HG02973 (cell line): ENCODE measurements at regions not wholly inside any gene's neighbourhood (a gene's known extent, or its start where the extent isn't known, plus 50 kb on each side); places are given as distances from the start of the nearest gene placed in this dataset.
"Not testable (repeated sequence)": the region's sequence is repeated elsewhere in the genome, so short reads cannot be mapped to it uniquely, and the experiment has no call there.

Experiments
- ATAC-seq: cut with Tn5 transposase; IDR thresholded peaks from one replicate; pipeline ENCODE4 v1.9.1; 2021; ENCODE audit warnings: moderate library complexity; ENCODE audit not compliant: unreplicated experiment

DNA sequence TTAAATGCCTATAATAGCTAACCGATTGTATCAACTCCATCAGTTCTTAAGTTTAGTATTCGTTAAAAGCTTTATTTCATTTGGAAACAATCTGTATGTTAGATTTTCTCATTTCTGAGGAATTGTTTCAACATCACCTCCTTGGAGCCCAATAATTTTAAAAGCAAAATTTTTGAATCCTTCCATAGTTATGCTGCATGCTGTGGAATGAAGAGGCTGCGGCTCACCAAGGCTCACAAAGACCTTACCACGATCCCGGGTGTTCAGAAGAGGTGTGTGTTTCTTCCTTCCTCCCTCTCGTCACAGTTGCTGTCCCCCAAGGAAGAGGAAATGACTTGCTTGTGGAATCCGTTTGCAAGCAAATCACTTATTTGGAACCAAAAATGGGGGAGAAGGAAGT lies 143.8 kb downstream of the FGF1 start:
- no peak for ATAC-seq

DNA sequence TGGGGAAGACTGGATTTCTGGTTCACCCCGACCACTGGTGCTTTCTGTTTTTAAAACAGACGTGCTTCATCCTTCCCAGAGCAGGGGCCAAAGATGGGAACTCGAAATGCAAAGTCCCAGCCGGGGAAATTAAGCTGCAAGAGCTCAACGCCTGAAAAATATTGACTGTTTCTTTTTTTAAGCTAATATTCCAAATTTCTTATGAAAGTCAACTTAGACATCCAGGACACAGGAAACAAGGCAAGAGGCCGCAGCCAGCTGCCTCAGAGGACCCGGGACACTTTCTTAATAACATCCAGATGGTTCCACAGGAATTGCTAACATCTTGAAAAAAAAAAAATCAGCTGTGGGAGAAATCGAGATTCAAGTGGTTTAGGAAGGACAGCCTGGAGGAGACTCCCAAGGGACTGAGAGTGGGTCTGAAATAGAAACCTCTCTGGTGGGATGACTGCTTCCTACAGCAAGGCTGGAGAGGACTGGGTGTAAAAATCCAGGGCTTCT lies 144.9 kb downstream of the FGF1 start:
- ATAC-seq = no peak

DNA sequence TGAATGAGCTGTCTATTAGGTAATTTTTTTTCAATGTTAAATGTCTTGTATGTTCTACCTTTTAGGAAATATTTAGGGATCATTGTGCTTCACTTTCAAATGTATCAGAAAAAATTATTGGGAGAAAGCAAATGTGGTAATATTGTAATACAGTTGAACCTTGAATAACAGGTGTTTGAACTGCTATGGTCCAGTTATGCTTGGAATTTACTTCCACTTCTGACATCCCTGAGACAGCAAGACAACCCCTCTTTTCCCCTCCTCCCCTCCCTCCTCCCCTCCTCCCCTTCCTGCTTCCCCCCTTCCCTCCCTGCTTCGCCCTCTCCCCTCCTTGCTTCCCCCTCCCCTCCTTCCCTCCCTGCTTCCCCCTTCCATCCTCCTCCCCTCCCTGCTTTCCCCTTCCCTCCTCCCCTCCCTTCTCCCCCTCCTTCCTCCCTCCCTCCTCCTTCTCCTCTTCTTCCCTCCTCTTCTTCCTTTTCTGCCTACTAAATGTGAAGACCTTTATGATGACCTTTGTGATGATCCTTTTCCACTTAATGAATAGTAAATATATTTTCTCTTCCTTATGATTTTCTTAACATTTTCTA lies 146.6 kb downstream of the FGF1 start:
- no peak for ATAC-seq

DNA sequence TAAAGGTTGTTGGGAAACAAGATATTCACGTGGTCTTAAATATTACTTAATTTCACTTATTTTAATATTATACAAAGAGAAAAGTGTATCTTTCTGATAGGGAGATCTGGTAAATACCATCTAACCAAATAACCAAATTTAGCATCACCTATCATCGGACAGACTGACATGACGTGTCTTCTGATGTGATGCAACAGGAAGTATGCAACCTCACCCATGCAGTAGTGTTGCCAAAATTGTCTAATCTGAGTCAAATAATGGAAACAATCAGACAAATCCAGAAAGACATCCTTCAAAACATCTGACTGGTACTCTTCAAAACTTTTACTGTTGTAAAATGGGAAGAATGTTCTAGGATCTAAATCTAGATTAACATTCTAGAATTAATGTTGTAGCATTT lies 148.0 kb downstream of the FGF1 start:
- no peak for ATAC-seq

DNA sequence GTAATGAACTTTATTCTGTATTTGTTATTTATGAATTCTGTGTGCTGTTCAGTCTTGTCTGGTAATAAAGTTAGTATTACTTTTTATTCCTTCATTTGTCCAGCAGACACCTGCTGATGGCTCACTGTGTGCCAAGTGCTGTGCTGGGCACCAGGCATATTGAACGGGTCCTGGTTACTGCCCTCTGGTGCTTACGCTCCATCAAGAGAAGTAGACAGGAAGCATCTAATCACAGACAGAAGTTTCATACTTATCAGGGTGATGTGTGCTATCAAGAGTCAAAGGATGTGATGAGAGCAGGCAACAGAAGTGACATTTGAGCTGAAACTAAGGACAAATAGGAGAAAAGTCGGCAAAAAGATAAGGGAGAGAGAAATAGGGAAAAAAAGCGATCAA lies 153.1 kb downstream of the FGF1 start:
- no peak for ATAC-seq

DNA sequence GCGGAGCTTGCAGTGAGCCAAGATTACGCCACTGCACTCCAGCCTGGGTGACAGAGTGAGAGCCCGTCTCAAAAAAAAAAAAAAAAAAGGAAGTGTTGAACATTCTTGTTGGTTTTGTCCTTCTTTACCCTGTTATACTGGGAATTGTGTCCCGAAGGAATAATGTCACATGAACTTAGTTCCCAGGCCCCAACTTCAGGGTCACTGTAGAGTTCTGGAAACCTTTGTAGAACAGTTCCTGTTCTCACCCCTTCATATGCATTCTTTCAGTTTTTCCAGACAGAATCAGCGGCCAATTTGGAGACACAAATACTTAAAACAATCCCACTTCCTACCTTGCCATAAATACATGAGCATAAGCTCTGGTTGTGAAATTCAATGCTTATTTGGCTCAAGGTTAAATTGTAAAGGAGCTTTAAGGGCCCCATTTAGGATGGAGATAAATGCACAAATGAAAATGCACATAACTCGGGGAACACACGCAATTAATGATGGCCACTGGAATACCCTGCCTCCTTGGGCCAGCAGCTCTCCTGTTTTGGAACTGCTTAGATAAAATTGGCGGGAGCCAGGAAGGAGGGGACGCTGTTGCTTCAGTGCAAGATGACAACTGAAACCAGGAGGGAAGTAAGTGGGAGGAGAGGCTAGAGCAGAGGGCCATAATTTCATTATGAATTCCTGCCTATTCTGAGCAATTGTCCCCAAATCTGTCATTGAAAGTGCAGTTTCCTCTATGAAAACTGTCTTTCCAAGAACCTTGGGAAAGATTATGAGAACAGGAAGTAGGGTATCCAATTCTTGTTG lies 153.7 kb downstream of the FGF1 start:
- no peak for ATAC-seq

DNA sequence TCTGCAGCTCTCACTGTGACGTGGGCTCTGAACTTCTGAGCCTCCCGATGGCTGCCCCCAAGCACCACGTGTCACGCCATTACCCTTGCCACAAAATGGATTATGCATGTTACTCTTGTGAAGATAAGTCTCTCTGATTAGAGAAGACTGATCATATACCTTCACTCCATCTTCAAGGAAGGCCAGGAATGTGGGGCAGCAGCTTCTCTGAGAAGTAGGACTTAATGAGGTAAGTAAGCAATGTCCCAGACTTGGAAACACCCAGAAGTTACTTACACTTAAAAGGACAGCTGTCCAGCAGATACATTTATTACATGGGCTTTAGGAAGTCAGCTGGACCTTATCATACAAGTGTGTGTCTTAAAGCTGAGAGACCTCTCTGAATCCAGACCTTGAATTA lies 155.0 kb downstream of the FGF1 start:
- no peak for ATAC-seq

DNA sequence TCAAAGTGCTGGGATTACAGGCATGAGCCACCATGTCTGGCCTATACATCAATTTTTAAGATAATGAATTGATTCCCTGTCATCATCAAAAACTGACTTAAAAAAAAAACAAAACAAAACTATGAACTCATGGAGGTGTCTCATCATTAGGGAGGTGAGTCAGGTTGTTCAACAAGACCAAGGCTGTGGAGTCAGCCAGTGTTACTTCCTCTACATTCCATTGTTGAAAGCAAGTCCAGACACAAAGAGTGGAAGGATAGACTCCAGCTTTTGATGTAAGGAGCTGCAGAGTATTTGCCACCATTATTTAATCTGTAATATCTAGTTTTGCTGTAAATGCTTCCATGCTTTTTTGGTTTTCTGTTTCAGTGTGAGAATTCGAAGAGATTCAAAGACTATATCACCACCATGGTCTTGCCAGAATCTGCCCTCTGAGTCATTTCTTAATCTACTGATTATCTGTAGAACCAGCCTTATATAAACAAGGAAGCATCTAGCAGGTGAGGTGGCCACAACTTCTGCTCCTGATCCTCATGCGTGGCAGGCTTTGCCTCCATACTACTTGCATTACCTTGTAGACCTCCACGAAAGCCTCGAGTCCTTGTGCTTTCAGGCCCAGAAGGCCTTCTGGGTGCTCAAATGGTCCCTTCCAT lies 156.1 kb downstream of the FGF1 start:
- ATAC-seq = no peak

DNA sequence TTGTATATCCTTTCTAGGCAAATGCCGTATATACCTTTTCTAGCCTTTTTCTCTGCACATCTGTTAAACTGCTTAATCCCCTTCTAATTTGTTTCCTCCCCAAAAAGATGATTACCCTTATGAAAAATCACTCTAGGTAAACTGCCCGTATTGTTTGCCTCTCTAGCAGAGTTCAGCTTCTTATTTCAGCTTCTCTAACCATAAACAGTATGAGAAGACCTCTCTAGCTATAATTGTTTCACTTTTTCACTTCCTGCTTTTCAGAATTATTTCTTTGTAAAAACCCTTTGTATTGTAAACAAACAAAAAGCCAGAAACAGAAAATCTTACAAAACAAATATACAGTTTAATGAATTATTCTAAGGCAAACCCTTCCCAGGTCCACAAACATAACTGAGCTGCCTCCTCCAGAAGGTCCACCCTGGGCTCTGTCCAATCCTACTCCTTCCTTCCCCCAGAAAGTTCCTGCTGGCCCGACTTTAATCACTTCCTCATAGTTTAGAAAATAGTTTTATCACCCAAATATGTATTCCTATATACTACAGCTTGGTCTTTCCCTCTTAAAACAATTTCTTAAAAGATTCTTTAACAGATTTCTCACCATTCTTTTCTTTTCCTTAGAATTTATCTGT lies 158.1 kb downstream of the FGF1 start:
- ATAC-seq = no peak

DNA sequence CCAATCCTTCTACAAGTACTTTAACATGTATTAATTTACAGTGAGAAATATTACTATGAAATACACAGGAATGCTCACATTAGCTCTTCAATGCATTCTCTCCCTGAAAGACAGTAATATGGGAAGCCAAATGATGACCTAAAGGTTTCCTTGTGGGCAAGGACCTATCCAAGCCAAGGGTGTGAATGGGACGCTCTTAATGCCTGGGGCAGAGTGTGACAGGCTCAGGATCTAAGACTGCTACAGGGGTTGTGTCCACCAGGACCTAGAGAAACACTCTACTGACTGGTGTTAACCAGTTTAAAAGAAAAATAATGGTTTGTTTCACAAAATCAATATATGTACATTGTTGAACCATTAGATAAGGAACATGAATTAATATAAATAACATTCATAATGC lies 158.7 kb downstream of the FGF1 start:
- no peak for ATAC-seq

DNA sequence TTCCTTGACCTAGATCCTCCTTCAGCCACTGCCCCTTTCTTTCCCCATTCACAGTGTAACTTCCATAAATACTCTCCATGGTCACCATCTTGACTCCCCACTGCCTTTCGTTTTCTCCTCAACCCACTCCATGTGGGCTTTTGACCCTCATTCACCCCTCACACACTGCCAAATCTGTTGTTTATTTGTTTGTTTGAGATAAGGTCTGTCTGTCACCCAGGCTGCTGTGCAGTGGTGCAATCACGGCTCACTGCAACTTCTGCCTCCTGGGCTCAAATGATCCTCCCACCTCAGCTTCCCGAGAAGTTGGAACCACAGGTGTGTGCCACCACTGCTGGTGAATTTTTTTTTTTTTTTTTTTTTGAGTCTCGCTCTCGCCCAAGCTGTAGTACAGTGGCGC lies 162.9 kb downstream of the FGF1 start:
- no peak for ATAC-seq

DNA sequence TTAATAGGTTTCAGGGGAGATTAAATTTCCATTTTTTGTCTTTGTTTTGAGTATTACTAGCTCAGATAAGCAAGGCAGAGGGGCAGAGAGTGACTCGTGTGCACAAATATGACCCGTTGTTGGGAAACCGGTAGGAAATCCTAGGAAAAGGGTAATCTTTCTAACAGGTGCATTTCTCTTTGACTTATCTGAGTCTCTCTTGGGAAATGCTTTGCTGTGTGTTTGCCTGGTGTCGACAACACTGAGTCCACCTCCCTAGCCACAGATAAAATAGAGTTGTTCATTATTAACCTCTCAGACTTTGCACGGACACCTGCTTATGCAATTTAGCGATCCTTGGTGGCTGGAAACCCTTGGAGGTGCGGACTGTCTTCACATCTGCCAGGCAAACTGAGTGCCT lies 164.2 kb downstream of the FGF1 start:
- no peak for ATAC-seq

DNA sequence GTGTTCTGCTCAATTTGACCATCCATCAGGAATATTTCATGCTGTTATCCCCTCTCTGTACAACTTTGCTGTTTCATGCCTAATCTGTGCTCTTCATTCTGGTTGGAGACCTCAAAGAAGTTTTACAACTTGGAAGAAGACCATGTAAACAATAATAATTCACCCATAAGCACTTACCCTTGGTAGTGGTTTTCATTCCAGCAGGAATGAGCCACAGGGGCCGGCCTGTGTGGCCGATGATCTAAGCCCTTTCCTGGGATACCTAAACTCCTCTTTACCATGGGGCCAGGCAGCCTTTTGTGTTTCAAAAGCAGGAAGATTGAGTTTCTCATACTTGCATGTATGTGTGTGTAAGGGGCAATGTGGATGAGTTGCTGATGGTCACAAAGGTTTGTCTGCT lies 165.0 kb downstream of the FGF1 start:
- ATAC-seq = no peak

DNA sequence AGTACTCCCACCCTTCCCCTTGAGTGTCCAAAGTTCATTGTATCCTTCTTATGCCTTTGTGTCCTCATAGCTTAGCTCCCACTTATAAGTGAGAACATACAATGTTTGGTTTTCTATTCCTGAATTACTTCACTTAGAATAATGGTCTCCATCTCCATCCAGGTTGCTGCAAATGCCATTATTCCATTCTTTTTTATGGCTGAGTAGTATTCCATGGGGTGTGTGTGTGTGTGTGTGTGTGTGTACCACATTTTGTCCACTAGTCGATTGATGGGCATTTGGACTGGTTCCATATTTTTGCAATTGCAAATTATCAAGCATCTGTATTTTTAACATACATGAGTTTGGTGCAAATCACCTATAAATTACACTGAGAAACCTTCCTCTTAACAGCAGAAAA lies 166.0 kb downstream of the FGF1 start:
- ATAC-seq = not testable (repeated sequence)

DNA sequence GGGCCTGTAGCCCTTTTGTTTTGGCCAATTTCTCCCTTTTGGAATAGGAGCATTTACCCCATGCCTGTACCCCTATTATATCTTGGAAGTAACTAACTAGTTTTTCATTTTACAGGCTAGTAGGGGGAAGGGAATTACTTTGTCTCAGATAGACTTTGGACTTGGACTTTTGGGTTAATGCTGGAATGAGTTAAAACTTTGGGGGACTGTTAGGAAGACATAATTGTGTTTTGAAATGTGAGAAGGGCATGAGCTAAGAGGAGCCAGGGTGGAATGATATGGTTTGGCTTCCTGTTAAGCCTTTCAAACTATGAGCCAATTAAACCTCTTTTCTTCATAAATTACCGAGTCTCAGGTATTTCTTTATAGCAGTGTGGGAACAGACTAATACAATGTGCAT lies 168.1 kb downstream of the FGF1 start:
- no peak for ATAC-seq

DNA sequence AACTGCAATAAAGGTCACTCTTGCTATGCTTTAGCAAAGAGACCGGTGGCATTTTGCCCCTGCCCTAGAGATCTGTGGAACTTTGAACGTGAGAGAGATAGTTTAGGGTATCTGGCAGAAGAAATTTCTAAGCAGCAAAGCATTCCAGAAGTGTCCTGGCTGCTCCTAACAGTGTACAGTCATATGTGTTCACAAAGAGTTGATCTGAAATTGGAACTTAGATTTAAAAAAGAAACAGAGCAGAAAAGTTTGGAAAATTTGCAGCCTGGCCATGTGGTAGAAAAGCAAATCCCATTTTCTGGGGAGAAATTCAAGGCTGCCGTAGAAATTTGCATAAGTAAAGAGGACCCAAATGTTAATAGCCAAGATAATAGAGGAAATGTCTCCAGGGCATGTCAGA lies 169.2 kb downstream of the FGF1 start:
- no peak for ATAC-seq

DNA sequence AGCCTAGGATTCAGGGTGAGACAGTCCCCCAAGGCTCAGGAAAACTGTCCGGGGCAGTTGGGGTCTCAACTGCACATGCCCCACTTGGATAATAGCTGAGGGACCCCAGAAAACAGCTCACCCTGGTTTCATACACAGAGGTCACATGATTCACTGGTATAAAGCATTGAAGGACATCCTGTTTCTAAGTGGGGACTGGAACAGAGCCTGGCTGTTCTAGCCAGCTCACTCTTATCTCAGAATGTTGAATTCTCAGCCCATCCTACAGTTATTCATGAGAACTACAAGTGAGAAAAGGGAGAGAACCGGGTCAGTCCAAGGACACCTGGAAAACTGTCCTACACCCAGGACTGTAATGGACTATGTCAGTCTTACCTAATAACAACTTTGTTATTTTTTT lies 170.9 kb downstream of the FGF1 start:
- no peak for ATAC-seq

DNA sequence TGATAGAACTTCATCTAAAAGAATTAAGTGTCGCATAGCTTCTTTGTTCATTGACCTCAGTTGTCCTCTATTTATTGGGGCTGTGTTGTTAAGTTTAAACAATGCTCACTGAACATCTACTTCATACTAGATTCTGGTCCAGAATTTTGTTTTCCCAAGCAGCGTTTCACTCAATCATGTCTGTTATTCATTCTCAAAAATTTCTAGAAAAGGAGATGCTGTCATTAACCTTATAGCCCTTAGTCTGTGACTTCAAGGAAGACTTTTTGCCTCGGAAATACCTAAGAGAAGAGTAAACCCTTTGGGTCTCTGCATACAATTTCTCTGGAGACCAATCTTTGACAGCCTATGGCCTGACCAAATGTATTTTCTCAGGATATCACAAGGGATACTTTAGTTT lies 171.7 kb downstream of the FGF1 start:
- no peak for ATAC-seq

DNA sequence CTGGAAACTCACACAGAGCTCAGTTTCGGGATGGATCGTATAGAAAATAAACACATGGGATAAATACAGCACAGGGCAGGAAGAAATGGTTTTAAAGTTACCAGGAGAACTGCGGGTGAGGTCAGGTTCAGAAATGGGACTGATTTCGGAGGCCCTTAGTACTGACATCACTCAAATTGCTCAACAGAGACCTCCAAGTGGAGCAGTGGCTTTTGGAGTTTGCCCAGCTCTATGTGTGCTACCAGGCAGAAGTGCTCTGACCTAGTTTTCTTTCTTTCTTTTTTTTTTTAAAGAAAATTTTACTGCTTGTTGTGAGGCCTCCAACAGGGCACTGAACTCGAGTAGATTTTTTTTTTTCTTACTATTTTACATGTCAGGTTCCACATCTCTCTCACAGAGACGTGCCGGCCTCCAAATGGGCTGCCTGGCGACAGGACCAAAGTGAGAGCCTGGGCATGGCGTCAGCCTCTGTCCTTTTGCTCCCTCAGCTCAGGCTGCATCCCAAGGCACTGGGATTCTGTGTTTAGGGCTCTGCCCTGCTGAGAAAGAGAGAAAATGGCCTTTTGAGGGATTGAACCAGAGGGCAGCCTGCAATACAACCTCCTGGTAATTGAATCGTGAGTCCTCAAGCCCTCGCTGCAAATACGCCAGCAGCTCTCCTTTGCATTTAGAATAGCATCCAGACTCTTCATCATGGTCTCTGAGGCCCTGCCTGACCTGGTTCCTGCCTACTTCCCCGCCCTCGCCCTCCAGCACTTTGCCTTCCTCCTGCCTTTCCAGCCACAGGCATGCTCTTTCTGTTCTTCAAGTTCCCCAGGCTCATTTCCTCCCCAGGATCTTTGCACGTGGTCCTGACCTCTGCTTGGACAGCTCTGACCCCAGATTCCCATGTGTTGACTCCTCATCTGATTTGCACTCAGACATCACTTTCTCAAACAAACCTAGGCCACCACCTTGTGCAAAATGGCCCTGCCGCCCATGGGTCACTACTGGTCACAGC lies 173.5 kb downstream of the FGF1 start:
- no peak for ATAC-seq

DNA sequence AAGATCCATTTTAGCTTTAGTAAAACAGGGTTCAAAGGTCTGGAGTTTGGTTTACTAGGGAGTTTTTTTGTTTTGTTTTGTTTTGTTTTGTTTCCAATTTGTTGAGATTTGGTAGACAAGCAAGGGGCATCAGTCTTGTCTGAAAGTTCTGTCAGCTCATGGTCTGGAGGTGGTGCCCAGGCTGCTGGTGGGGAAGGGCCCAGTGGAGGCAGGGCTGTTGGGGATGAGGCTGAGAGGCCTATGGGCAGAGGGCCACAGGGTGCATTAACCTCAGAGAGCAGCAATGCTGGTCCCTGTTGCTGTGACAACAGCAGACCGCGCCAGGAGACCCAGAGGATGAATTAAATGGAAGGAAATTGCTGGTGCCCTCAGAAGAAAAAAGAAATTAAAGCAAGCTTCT lies 174.5 kb downstream of the FGF1 start:
- ATAC-seq = no peak

DNA sequence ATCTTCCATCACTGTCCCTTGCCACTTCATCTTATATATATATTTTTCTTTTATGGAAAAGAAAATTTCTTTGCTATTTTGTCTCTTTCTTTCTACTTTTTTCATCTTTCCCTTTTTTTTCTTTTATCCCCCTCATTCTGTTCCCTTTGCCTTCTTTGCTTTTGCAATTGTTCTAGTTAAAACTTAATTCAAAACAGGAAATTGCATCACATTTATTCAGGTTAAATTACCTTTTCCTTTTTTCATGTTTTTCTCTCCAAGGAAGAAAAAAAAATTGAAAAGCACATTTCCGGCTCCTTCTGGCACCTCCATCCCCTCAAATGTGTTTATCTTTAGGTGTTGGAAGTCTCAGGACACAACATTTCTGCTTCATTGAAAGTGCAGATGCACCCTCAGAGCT lies 176.9 kb downstream of the FGF1 start:
- no peak for ATAC-seq
